HG03196 (cell line): ENCODE measurements at regions not wholly inside any gene's neighbourhood (a gene's known extent, or its start where the extent isn't known, plus 50 kb on each side); places are given as distances from the start of the nearest gene placed in this dataset.

Experiments
- ATAC-seq: cut with Tn5 transposase; IDR thresholded peaks from one replicate; pipeline ENCODE4 v1.9.1; 2021; ENCODE audit not compliant: unreplicated experiment

GRCh38 chr16:52056259-52056658 is 490.7 kb downstream of the TOX3 start:
- no peak for ATAC-seq

GRCh38 chr16:52055381-52055780 is 491.6 kb downstream of the TOX3 start:
- ATAC-seq = no peak

DNA sequence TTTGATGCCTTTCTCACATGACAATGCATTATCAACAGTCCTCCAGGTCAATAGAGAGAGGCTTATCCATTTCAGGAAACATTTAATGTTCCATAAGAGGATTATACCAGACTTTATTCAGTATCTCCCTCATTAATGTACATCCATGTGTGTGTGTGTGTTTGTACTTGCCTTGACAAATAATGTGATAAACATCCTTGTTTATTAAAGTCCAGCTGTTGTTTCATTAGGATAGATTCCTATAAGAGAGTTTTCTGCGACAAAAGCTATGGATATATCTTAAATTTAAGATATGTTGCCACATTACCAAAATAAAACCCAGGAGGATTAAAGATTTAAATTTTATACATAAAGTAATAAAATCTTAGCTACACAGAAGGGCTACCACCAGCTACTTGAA is 492.6 kb downstream of the TOX3 start:
- ATAC-seq = no peak

DNA sequence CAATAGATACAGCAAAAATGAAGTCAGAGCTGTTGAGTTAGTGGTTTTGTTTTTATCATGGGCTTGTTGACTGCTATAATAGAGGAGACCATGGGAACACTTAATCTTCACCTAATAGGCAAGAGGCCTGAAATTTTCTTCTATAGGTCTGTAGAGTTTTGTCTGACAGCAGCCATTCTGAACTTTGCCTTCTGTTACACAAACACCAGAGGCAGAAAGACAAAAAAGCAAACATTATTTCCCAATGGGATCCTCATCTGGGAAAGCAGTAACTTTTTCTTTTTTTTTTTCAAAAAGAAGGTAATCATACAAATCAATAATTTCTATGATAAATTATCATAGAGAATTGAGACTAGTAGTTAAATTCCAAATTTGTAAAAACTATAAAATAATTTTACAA is 494.1 kb downstream of the TOX3 start:
- ATAC-seq = no peak

DNA sequence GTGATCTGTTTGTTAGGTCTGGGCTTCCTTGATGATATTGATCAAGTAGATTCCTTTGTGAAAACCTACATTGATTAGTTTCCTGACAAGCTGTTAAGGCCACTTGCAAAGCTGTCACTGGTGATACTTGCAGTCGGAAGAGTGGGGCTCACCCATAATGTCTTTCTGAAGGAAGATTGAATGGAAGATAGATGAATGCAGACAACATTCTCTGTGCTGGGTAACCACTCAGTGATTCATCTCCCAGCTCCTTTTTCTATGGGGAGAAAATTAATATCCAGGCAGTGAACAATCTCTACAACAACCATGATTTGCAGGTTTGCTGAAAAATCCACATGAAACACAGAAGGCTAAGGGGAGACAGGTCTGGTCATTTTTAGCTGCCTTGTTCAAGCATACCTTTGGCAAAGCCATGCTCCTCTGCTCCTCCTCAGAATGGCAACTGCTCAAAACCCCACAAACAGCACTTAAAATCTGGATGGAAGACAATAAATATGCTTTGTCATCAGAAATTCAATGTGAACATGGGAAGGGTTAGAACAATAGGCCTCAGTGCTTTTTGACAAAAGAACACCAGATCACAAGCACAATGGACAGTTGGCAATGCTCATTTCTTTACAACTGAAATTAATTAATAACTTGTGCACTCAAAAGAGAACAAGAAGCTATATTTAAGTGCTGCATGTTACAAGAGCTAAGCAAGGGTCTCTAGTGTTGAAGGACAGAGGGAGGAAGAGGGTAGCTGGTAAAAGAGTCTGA is 495.4 kb downstream of the TOX3 start:
- no peak for ATAC-seq

DNA sequence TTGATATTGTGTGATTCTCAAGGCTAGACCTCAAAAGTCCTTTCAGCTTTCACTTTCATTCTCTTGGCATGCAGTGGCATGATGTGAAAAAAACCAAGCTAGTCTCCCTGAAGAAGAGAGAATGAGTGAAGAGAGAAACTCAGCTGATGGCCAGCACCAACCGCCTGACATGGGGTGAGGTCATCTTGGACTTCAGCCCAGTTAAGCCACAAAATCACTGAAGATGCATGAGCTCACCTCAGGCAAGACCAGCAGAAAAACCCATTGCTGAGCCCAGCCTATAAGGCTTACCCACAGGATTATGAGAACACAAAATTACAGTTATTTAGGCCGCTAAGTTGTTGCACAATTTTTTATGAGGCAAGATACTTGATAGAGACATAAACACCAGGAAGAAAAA is 496.5 kb downstream of the TOX3 start:
- ATAC-seq = no peak

GRCh38 chr16:52035436-52035835 is 511.5 kb downstream of the TOX3 start:
- no peak for ATAC-seq

GRCh38 chr16:52034830-52035229 is 512.1 kb downstream of the TOX3 start:
- no peak for ATAC-seq

DNA sequence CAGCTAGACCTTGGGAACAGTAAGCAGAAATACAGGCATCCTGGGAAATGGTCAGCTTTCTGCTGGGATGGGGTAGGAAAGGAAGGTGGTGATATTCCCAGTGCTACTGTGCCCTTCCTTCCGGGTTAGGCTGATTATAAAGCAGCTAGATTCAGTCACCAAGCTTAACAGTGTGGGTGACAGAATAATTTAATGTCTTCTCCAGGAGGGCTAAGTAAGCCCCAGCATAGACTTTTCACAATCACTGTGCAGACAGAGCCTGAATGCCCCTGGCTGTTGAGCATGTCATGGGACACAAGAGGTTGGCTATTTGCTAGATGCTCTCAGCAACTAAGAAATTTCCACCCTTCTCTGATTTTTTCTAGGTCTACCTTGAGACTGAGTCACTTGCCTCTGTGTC is 513.0 kb downstream of the TOX3 start:
- ATAC-seq = no peak

DNA sequence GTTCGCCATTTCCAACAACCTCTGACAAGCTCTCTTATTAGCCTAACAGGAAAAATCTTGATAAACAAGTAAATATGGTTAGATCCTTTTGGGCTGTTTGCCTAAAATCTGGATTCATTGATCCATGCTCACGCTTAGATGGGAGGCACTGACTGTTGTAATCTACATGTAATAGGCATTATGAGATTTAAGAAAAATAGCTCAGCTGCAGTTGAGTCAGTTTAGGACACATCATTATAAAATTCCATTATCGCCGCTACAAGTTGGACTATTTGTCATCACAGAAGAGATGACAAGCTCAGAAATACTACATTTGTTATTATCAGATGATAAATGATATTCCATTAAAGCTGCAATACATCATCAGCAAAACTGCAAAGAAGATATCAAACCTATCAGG is 524.0 kb downstream of the TOX3 start:
- no peak for ATAC-seq

- no peak for ATAC-seq
These were observed 524.8 kb downstream of the TOX3 start for GRCh38 chr16:52022177-52022576.

DNA sequence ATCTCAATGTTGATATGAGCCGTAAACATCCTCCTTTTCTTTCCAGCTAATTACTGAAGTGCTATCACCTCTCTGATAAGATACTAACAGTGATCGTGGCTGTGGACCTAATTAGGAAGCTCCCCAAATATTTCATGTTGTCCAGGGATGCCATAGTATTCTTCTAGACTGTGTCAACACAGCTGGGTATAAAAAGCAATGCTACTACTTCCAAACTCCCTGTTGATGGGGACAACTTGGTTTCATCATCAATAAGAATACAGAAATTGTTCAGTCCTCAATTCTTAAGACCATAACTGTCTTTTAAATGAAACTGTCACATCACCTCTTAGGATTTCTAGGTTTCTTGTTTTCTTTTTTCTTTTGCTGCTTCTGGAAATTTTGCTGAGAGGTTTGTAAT is 530.6 kb downstream of the TOX3 start:
- no peak for ATAC-seq

DNA sequence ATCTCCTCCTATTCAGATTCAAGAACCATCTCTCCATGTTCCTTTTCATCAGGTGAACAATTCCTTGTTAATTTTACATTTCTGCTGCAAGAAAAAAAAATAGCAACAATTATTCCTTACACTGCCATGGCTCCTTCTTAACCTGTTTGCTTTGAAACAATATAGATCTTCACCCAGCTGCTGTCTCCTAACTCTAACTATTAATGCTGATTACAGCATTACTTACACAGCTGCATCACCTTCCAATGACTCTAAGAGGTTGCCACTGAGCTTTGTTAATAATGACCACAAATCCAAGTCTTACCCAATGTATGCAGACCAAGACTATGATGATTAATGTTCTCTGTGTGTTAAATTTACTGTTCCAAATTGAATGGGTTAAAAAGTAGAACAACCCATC is 541.4 kb downstream of the TOX3 start:
- ATAC-seq = no peak

DNA sequence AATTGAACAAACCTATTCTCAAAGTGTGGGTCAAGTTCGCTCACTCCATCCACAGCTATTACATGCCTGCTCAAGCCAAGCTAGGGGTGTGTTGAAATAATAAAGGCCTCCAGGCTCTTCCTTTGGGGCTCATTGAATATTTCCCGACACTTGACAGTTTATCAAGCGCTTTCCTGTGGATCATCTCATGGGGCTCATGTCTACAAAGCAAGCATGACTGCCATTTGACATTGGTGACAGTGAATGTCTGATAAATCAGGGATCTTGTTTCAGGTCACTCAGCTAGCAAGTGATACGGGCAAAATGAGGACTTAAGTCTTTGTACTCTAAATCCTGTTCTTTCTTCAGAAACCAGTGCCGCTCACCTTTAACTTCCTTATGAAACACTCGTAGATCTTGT is 542.6 kb downstream of the TOX3 start:
- ATAC-seq = no peak

- no peak for ATAC-seq
These were observed 544.9 kb downstream of the TOX3 start for GRCh38 chr16:52002026-52002425.

- no peak for ATAC-seq
These were observed 550.4 kb downstream of the TOX3 start for GRCh38 chr16:51996516-51996915.

GRCh38 chr16:51994597-51994996 is 552.3 kb downstream of the TOX3 start:
- ATAC-seq = no peak

DNA sequence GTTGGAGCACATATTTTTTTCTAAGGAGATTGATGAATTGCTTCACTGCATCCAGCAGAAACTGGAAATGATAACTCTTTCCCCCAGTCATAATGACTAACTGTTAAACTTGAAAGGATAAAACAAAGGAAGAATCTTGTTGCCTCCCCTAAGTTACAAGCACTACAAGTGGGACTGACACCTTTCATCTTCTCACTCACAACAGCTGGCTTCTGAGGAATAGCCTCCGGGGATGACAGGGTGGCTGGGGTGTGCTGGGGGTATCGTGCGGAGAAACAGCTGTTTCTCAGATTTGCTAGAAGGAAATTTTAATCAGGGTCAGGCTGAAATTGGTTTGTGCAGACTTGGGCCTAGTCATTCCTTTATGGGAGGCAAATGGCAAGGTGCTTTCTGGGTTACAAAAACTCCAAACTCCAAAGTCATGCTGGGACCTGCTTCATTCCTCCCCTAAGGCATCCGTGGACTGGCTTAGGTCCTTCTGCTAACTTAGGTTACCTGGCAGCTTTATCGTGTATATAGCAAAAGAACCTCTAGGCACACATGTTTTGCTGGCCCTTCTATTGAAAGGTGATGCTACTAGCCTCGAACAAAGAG is 557.2 kb downstream of the TOX3 start:
- no peak for ATAC-seq

- ATAC-seq = no peak
These were observed 558.0 kb downstream of the TOX3 start for GRCh38 chr16:51988977-51989376.

- no peak for ATAC-seq
These were observed 559.4 kb downstream of the TOX3 start for GRCh38 chr16:51987519-51987918.

GRCh38 chr16:51986717-51987116 is 560.2 kb downstream of the TOX3 start:
- no peak for ATAC-seq

DNA sequence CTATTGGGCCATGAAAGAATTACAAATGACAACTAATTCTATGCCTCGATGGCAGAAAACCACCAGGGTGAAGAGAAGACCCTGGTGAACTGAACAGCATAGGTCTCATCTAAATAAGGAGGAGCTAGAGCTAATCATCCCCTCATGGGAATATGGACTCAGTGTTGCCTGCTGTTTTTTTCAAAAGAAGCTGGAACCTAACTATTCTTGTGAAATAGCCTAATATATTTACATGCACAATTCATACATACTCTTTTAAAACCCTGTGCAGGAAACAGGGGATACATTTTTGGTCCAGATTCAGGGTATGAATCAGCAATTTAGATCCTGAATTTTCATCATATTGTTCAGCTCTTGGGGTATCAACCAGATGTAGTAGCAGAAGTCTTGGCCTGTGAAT is 560.6 kb downstream of the TOX3 start:
- no peak for ATAC-seq

DNA sequence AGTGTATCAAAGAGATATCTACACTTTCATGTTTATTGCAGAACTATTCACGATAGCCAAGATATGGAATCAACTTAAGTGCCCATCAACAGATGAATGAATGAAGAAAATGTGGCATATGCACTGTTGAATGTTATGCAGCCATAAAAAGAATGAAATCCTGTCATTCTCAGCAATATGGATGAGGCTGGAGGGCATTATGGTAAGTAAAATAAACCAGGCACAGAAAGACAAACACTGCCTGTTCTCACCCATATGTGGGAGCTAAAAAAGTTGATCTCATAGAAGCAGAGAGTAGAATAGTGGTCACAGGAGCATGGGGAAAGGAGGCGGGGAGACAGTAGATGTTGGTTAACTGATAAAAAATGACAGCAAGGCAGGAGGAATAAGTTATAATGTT is 561.8 kb downstream of the TOX3 start:
- no peak for ATAC-seq
